Stimulated activated CD4-positive, alpha-beta T cell treated with anti-CD3 and anti-CD28 coated beads, TNF-alpha, amount 100 ng/mL, for 1 hour (primary cell): ENCODE measurements at regions not wholly inside any gene's neighbourhood (a gene's known extent, or its start where the extent isn't known, plus 50 kb on each side); places are given as distances from the start of the nearest gene placed in this dataset.
"Not testable (repeated sequence)": the region's sequence is repeated elsewhere in the genome, so short reads cannot be mapped to it uniquely, and the experiment has no call there.

ENCODE experiments used
- DNase-seq, 3 donors: peaks; one replicate each; pipeline ENCODE4 v3.0.0-alpha.2; 2020; ENCODE audit warnings: low read depth in 3 of 3, low spot score in 1 of 3

- no peak for DNase-seq
These were observed 261.6 kb upstream of the TBX18 start for GRCh38 chr6:85026021-85026420.

GRCh38 chr6:85023721-85024120, 259.3 kb upstream of the TBX18 start:
- DNase-seq: no peak

GRCh38 chr6:85017352-85017751, 253.0 kb upstream of the TBX18 start:
- no peak for DNase-seq

GRCh38 chr6:85016726-85017125, 252.3 kb upstream of the TBX18 start:
- no peak for DNase-seq

- no peak for DNase-seq
These were observed 251.1 kb upstream of the TBX18 start for GRCh38 chr6:85015396-85015990.

GRCh38 chr6:85010865-85011264, 246.5 kb upstream of the TBX18 start:
- DNase-seq: no peak

GRCh38 chr6:85008296-85009009, 244.1 kb upstream of the TBX18 start:
- DNase-seq: no peak

GRCh38 chr6:85006362-85006761, 242.0 kb upstream of the TBX18 start:
- DNase-seq: no peak

GRCh38 chr6:85005494-85005893, 241.1 kb upstream of the TBX18 start:
- no peak for DNase-seq

GRCh38 chr6:85004361-85004995, 240.1 kb upstream of the TBX18 start:
- no peak for DNase-seq

GRCh38 chr6:85002847-85003246, 238.4 kb upstream of the TBX18 start:
- DNase-seq: no peak

- DNase-seq: no peak
These were observed 235.6 kb upstream of the TBX18 start for GRCh38 chr6:85000001-85000400.

- DNase-seq: no peak
These were observed 233.8 kb upstream of the TBX18 start for GRCh38 chr6:84998223-84998622.

GRCh38 chr6:84988766-84989165, 224.4 kb upstream of the TBX18 start:
- not testable (repeated sequence) for DNase-seq

GRCh38 chr6:84985490-84985889, 221.1 kb upstream of the TBX18 start:
- not testable (repeated sequence) for DNase-seq

- DNase-seq: no peak
These were observed 215.1 kb upstream of the TBX18 start for GRCh38 chr6:84979541-84979940.

GRCh38 chr6:84977363-84977705, 212.9 kb upstream of the TBX18 start:
- no peak for DNase-seq

- DNase-seq: no peak
These were observed 212.3 kb upstream of the TBX18 start for GRCh38 chr6:84976526-84977362.

- no peak for DNase-seq
These were observed 210.9 kb upstream of the TBX18 start for GRCh38 chr6:84975316-84975715.

- DNase-seq: no peak
These were observed 209.2 kb upstream of the TBX18 start for GRCh38 chr6:84973606-84974005.

- DNase-seq: no peak
These were observed 203.6 kb upstream of the TBX18 start for GRCh38 chr6:84967965-84968364.

- no peak for DNase-seq
These were observed 203.0 kb upstream of the TBX18 start for GRCh38 chr6:84967389-84967788.
